ENCODE measurements at regions not wholly inside any gene's neighbourhood (a gene's known extent, or its start where the extent isn't known, plus 50 kb on each side); places are given as distances from the start of the nearest gene placed in this dataset.
A peak's percentile ranks its signal among the peaks of the same experiment; 100 is the strongest.

- Histone ChIP-seq H3K4me1 (ENCODE audit: control insufficient read depth, extremely low read depth, insufficient read depth, low read length) (no peaks in the 10 kb centered on the region), H3K27me3 (ENCODE audit: control insufficient read depth in 2 of 2, insufficient read depth in 2 of 2, low read length in 2 of 2) (no peaks in the 10 kb centered on the region), H3K9me1 (replicated peaks; ENCODE audit: control insufficient read depth, extremely low read depth, insufficient read depth, low read length) (no peaks in the 10 kb centered on the region), H2AFZ (ENCODE audit: low read depth, low read length) (no peak overlapping the region), H3K79me2 (ENCODE audit: control insufficient read depth, insufficient read depth, low read length) (no peaks in the 10 kb centered on the region), H3K27ac (ENCODE audit: insufficient read depth, low read depth, low read length) (no peak overlapping the region), H3K4me2 (ENCODE audit: insufficient read depth, low read length) (no peak overlapping the region), H3K36me3 (ENCODE audit: control insufficient read depth in 2 of 2, extremely low read depth in 1 of 2, insufficient read depth in 2 of 2, low read length in 2 of 2) (no peaks in the 10 kb centered on the region), H4K20me1 (replicated peaks; ENCODE audit: control insufficient read depth, extremely low read depth, insufficient read depth, low read length) (no peaks in the 10 kb centered on the region), H3K9ac (replicated peaks; ENCODE audit: extremely low read depth, insufficient read depth, low read length) (no peak overlapping the region), H3K9me3 (replicated peaks; ENCODE audit: control insufficient read depth, insufficient read depth, low read length) (no peaks in the 10 kb centered on the region), H3K4me3 (replicated peaks in 1 of 3; ENCODE audit: insufficient read depth in 1 of 3, low read depth in 1 of 3, low read length in 3 of 3) (no peak overlapping the region)
- DNase-seq (ENCODE audit: low read depth, low spot score) (no peak), FAIRE-seq (no peak)
- dilution Hi-C loops (cut with MboI; ENCODE audit: extremely low pct_ligation_motif_present, low sequenced_read_pairs) (no loop called here), intact Hi-C loops (cut with micrococcal nuclease) (no loop called here)
- TF ChIP-seq POLR2A (IDR thresholded peaks at IDR 0.05; ENCODE audit: low read depth, low read length) (no peak), CTCF (IDR thresholded peaks at IDR 0.05; ENCODE audit: extremely low read depth in 1 of 2, insufficient read depth in 1 of 2, low read depth in 1 of 2, low read length in 2 of 2) (no peak), MYC (IDR thresholded peaks at IDR 0.05; ENCODE audit: low read depth, low read length) (no peak), EZH2 (IDR thresholded peaks at IDR 0.05; ENCODE audit: borderline replicate concordance, low read depth, low read length, severe bottlenecking) (no peak), FOS (IDR thresholded peaks at IDR 0.05; ENCODE audit: borderline replicate concordance, insufficient read depth, low read length) (no peak), MAX (IDR thresholded peaks at IDR 0.05; ENCODE audit: insufficient read depth, insufficient read length) (no peak), JUN (IDR thresholded peaks at IDR 0.05; ENCODE audit: borderline replicate concordance, insufficient read depth, insufficient read length, low read depth) (no peak)
- no TSS peak for BruUV-seq (replicated peaks)
- POLR2A ChIA-PET = no interaction called here
- CTCF ChIA-PET = no interaction called here
Measured at GRCh38 chr2:164150604-164151003, 414.8 kb upstream of the FIGN start.

GRCh38 chr2:164146441-164146840 lies 410.6 kb upstream of the FIGN start:
- Histone ChIP-seq H4K20me1 (replicated peaks; ENCODE audit: control insufficient read depth, extremely low read depth, insufficient read depth, low read length) (no peaks in the 10 kb centered on the region), H3K79me2 (ENCODE audit: control insufficient read depth, insufficient read depth, low read length) (no peaks in the 10 kb centered on the region), H3K9me3 (replicated peaks; ENCODE audit: control insufficient read depth, insufficient read depth, low read length) (no peaks in the 10 kb centered on the region), H3K9ac (replicated peaks; ENCODE audit: extremely low read depth, insufficient read depth, low read length) (no peak overlapping the region), H3K4me1 (ENCODE audit: control insufficient read depth, extremely low read depth, insufficient read depth, low read length) (no peaks in the 10 kb centered on the region), H2AFZ (ENCODE audit: low read depth, low read length) (no peak overlapping the region), H3K36me3 (ENCODE audit: control insufficient read depth in 2 of 2, extremely low read depth in 1 of 2, insufficient read depth in 2 of 2, low read length in 2 of 2) (no peaks in the 10 kb centered on the region), H3K4me3 (replicated peaks in 1 of 3; ENCODE audit: insufficient read depth in 1 of 3, low read depth in 1 of 3, low read length in 3 of 3) (no peak overlapping the region), H3K27me3 (ENCODE audit: control insufficient read depth in 2 of 2, insufficient read depth in 2 of 2, low read length in 2 of 2) (no peaks in the 10 kb centered on the region), H3K4me2 (ENCODE audit: insufficient read depth, low read length) (no peak overlapping the region), H3K27ac (ENCODE audit: insufficient read depth, low read depth, low read length) (no peak overlapping the region), H3K9me1 (replicated peaks; ENCODE audit: control insufficient read depth, extremely low read depth, insufficient read depth, low read length) (no peaks in the 10 kb centered on the region)
- TF ChIP-seq FOS (IDR thresholded peaks at IDR 0.05; ENCODE audit: borderline replicate concordance, insufficient read depth, low read length) (no peak), MYC (IDR thresholded peaks at IDR 0.05; ENCODE audit: low read depth, low read length) (no peak), JUN (IDR thresholded peaks at IDR 0.05; ENCODE audit: borderline replicate concordance, insufficient read depth, insufficient read length, low read depth) (no peak), GATA2 (IDR thresholded peaks at IDR 0.05; ENCODE audit: insufficient read depth, insufficient read length, low read depth, low read length) (no peak), POLR2A (IDR thresholded peaks at IDR 0.05; ENCODE audit: low read depth, low read length) (no peak), MAX (IDR thresholded peaks at IDR 0.05; ENCODE audit: insufficient read depth, insufficient read length) (no peak), EZH2 (IDR thresholded peaks at IDR 0.05; ENCODE audit: borderline replicate concordance, low read depth, low read length, severe bottlenecking) (no peak), POLR2AphosphoS5 (IDR thresholded peaks at IDR 0.05; ENCODE audit: insufficient read depth, low read depth, low read length) (no peak), CTCF (IDR thresholded peaks at IDR 0.05; ENCODE audit: extremely low read depth in 1 of 2, insufficient read depth in 1 of 2, low read depth in 1 of 2, low read length in 2 of 2) (no peak)
- ChIA-PET POLR2A (no interaction called here), CTCF (no interaction called here)
- intact Hi-C loops (cut with micrococcal nuclease) = no loop called here
- peak; percentile 4 for FAIRE-seq
- BruUV-seq (replicated peaks) = no TSS peak
- dilution Hi-C loops (cut with MboI; ENCODE audit: extremely low pct_ligation_motif_present, low sequenced_read_pairs) = no loop called here
- DNase-seq (ENCODE audit: low read depth, low spot score) = no peak

All from endothelial cell of umbilical vein (primary cell).